HepG2 (cell line): ENCODE measurements at regions not wholly inside any gene's neighbourhood (a gene's known extent, or its start where the extent isn't known, plus 50 kb on each side); places are given as distances from the start of the nearest gene placed in this dataset.
"Not testable (repeated sequence)": the region's sequence is repeated elsewhere in the genome, so short reads cannot be mapped to it uniquely, and the experiment has no call there.

Source experiments
- ATAC-seq: fragments of 200-7000 bp; cut with Tn5 transposase; 3 replicates; pipeline ENCODE4 v1.9.1; 2020; ENCODE audit warnings: mild to moderate bottlenecking, moderate library complexity
- BruUV-seq: library from RNA; stranded (reverse); fragments of 400-500 nt; replicated peaks from 2 replicates; lab custom pipeline; 2021; lab: Mats Ljungman, UMichigan
- CTCF ChIA-PET: fragments of 300-600 bp; formaldehyde crosslinking; extraction: SDS; loops from one replicate; lab custom pipeline; 2021; ENCODE audit warnings: low total read pairs, inconsistent platforms, low intra/inter-chr PET ratio; lab: Yijun Ruan, JAX
- POLR2A ChIA-PET: fragments of 350-600 bp; sonication (Branson Sonifier 250); formaldehyde crosslinking; loops from one replicate; lab custom pipeline; 2020; ENCODE audit warnings: antibody characterized with exemption, inconsistent platforms; lab: Yijun Ruan, JAX
- DNase-seq: peaks from one replicate; pipeline ENCODE4 v3.0.0-alpha.2; 2015; ENCODE audit warnings: low spot score
- FAIRE-seq: peaks from 3 replicates; lab custom pipeline; 2011; peaks lifted over from hg19 to GRCh38; lab: Jason Lieb, UNC
- H2AFZ ChIP-seq: one replicate; pipeline ENCODE4 v1.6.1; 2011; ENCODE audit warnings: low read length, inconsistent platforms
- H3K27ac ChIP-seq: fragments of 300-600 bp; 3 replicates; pipeline ENCODE4 v1.8.0; 2011; ENCODE audit warnings: mixed run types, mild to moderate bottlenecking, mixed read lengths, low read length, inconsistent platforms; ENCODE audit not compliant: insufficient read depth; ENCODE audit errors: extremely low read length
- H3K27me3 ChIP-seq, 2 experiments: fragments of 200-600 bp in 1 of 2; 2 replicates in 1 of 2; 3 replicates in 1 of 2; pipeline versions ENCODE4 v1.6.0 to v1.8.0; 2011; ENCODE audit warnings: low read length in 2 of 2, mild to moderate bottlenecking in 2 of 2, moderate library complexity in 2 of 2, inconsistent platforms in 1 of 2; ENCODE audit not compliant: insufficient read depth in 2 of 2, control insufficient read depth in 1 of 2
- H3K36me3 ChIP-seq, 2 experiments: fragments of 200-600 bp in 1 of 2; replicated peaks in 1 of 2; 2 replicates in 1 of 2; 3 replicates in 1 of 2; pipeline versions ENCODE4 v1.5.1 to v1.8.0; 2011; ENCODE audit warnings: low read length in 2 of 2, inconsistent platforms in 1 of 2; ENCODE audit not compliant: insufficient read depth in 2 of 2, control insufficient read depth in 1 of 2
- H3K4me1 ChIP-seq: 2 replicates; pipeline ENCODE4 v1.5.1; 2012; ENCODE audit warnings: low read length, inconsistent platforms; ENCODE audit not compliant: insufficient read depth
- H3K4me2 ChIP-seq: 2 replicates; pipeline ENCODE4 v1.6.0; 2011; ENCODE audit warnings: low read depth, low read length, inconsistent platforms
- H3K4me3 ChIP-seq, 3 experiments: fragments of 200-600 bp in 1 of 3; sonication (generic), shearing (Covaris generic) in 1 of 3; replicated peaks in 1 of 3; 2 replicates each; pipeline ENCODE4 v1.5.1; 2011 to 2016; ENCODE audit warnings: low read length in 3 of 3, inconsistent platforms in 2 of 3, low read depth in 2 of 3, mild to moderate bottlenecking in 2 of 3, control low read depth in 1 of 3, mixed read lengths in 1 of 3; ENCODE audit not compliant: insufficient read depth in 1 of 3
- H3K79me2 ChIP-seq: one replicate; pipeline ENCODE4 v1.6.1; 2011; ENCODE audit warnings: low read length, inconsistent platforms; ENCODE audit not compliant: insufficient read depth
- H3K9ac ChIP-seq: 2 replicates; pipeline ENCODE4 v1.6.0; 2011; ENCODE audit warnings: mild to moderate bottlenecking, low read depth, low read length, inconsistent platforms; ENCODE audit not compliant: insufficient read depth
- H3K9me3 ChIP-seq: 2 replicates; pipeline ENCODE4 v1.5.1; 2012; ENCODE audit warnings: mild to moderate bottlenecking, low read length
- H4K20me1 ChIP-seq: 2 replicates; pipeline ENCODE4 v1.6.0; 2011; ENCODE audit warnings: inconsistent platforms, mild to moderate bottlenecking, low read length, moderate library complexity; ENCODE audit not compliant: insufficient read depth
- ATF7-NPFF ChIP-seq: sonication (generic); formaldehyde crosslinking; IDR thresholded peaks from 2 replicates; pipeline ENCODE4 v1.8.1; 2023; ENCODE audit warnings: mild to moderate bottlenecking, low read depth, missing genetic modification reagents, moderate library complexity
- IRF2 ChIP-seq: IDR thresholded peaks from 2 replicates; pipeline ENCODE4 v1.6.1; 2018; ENCODE audit warnings: missing genetic modification reagents, missing compliant biosample characterization
- KDM1A ChIP-seq: IDR thresholded peaks from 2 replicates; pipeline ENCODE4 v1.6.1; 2016; ENCODE audit warnings: missing compliant biosample characterization
- KMT2B ChIP-seq: IDR thresholded peaks from 2 replicates; pipeline ENCODE4 v1.6.1; 2016; ENCODE audit warnings: missing genetic modification reagents, missing compliant biosample characterization
- MED8 ChIP-seq: sonication (generic); formaldehyde crosslinking; IDR thresholded peaks from 2 replicates; pipeline ENCODE4 v1.8.1; 2023; ENCODE audit warnings: mild to moderate bottlenecking, missing genetic modification reagents; ENCODE audit not compliant: insufficient replicate concordance
- MXD1 ChIP-seq: sonication (generic); formaldehyde crosslinking; IDR thresholded peaks from 2 replicates; pipeline ENCODE4 v1.4.0; 2020; ENCODE audit warnings: mild to moderate bottlenecking, missing genetic modification reagents
- PAXIP1 ChIP-seq: sonication (generic); formaldehyde crosslinking; conservative IDR thresholded peaks from 2 replicates; pipeline ENCODE4 v1.4.0; 2020; ENCODE audit warnings: mild to moderate bottlenecking, missing genetic modification reagents, moderate library complexity
- RELA ChIP-seq: sonication (generic); formaldehyde crosslinking; IDR thresholded peaks from 2 replicates; pipeline ENCODE4 v1.4.0; 2020; ENCODE audit warnings: missing genetic modification reagents
- RNF219 ChIP-seq: sonication (generic); formaldehyde crosslinking; IDR thresholded peaks from 2 replicates; pipeline ENCODE4 v1.5.0; 2020; ENCODE audit warnings: mild to moderate bottlenecking, missing genetic modification reagents
- TAF15 ChIP-seq: fragments of 200-400 bp; formaldehyde crosslinking; IDR thresholded peaks from one replicate; pipeline ENCODE4 v1.6.1; 2018; ENCODE audit warnings: mild to moderate bottlenecking, low read depth, low read length; ENCODE audit not compliant: poor library complexity, severe bottlenecking
- TRIM22 ChIP-seq: fragments of 450-650 bp; IDR thresholded peaks from 2 replicates; pipeline ENCODE4 v1.6.1; 2017
- ZNF879 ChIP-seq: sonication (generic); formaldehyde crosslinking; IDR thresholded peaks from 2 replicates; pipeline ENCODE4 v1.8.1; 2023; ENCODE audit warnings: missing genetic modification reagents
- WGBS: methylation state at CpG from one replicate; pipeline ENCODE4 v1.1.6; 2017; ENCODE audit warnings: low lambda C conversion rate; 5-methylcytosine and 5-hydroxymethylcytosine counted together
- in situ Hi-C: cut with HindIII; loops from 2 replicates; pipeline ENCODE4 v1.10.0; 2017; ENCODE audit warnings: low pct_unique_long_range_greater_than_20kb; ENCODE audit not compliant: extremely low pct_ligation_motif_present
- intact Hi-C: fragments of 100-400 bp; cut with micrococcal nuclease; formaldehyde crosslinking; loops from one replicate; pipeline ENCODE4 v1.10.0; 2022; ENCODE audit not compliant: unreplicated experiment

GRCh38 chr1:193387406-193387805, 201.0 kb upstream of the B3GALT2 start:
- Histone ChIP-seq H3K4me2 (no peak overlapping the region), H3K27me3 (no peaks in the 10 kb centered on the region), H4K20me1 (no peaks in the 10 kb centered on the region), H3K36me3 (no peaks in the 10 kb centered on the region), H3K4me1 (no peaks in the 10 kb centered on the region), H3K27ac (no peak overlapping the region), H3K9me3 (no peaks in the 10 kb centered on the region), H3K79me2 (no peaks in the 10 kb centered on the region), H3K4me3 (no peak overlapping the region), H3K9ac (no peak overlapping the region), H2AFZ (no peak overlapping the region)
- BruUV-seq, result no TSS peak
- no peak for FAIRE-seq
- in situ Hi-C loops, result no loop called here
- no peak for TF ChIP-seq PAXIP1 (CRISPR knock-in tag)
- TF ChIP-seq ZNF879 (CRISPR knock-in tag), result no peak
- TF ChIP-seq TRIM22, result no peak
- no peak for TF ChIP-seq MXD1 (CRISPR knock-in tag)
- no peak for TF ChIP-seq IRF2 (CRISPR knock-in tag)
- TF ChIP-seq ATF7-NPFF, result no peak
- no peak for TF ChIP-seq RELA
- no peak for TF ChIP-seq RNF219 (CRISPR knock-in tag)
- TF ChIP-seq TAF15, result no peak
- no peak for TF ChIP-seq KDM1A (CRISPR knock-in tag)
- TF ChIP-seq MED8 (CRISPR knock-in tag), result no peak
- no peak for TF ChIP-seq KMT2B
- CTCF ChIA-PET, result no interaction called here
- ATAC-seq, result no peak
- POLR2A ChIA-PET, result no interaction called here
- no peak for DNase-seq
- intact Hi-C loops, result no loop called here

GRCh38 chr1:193378451-193378850, 192.0 kb upstream of the B3GALT2 start:
- H3K9ac ChIP-seq, H4K20me1 ChIP-seq, in situ Hi-C loops, FAIRE-seq, ATAC-seq, intact Hi-C loops, H3K4me3 ChIP-seq, H3K79me2 ChIP-seq, H3K4me2 ChIP-seq, H3K27ac ChIP-seq, H3K4me1 ChIP-seq, H3K36me3 ChIP-seq, DNase-seq, BruUV-seq, POLR2A ChIA-PET, H3K27me3 ChIP-seq, CTCF ChIA-PET, H3K9me3 ChIP-seq, H2AFZ ChIP-seq: not testable (repeated sequence)
- 0% methylated on average over 2 of the region's 2 CpGs for WGBS
